ENCODE measurements at regions not wholly inside any gene's neighbourhood (a gene's known extent, or its start where the extent isn't known, plus 50 kb on each side); places are given as distances from the start of the nearest gene placed in this dataset.
"Not testable (repeated sequence)": the region's sequence is repeated elsewhere in the genome, so short reads cannot be mapped to it uniquely, and the experiment has no call there.

GRCh38 chr21:36207577-36208320, 51.1 kb downstream of the DOP1B start:
- no peak for DNase-seq

GRCh38 chr21:36208326-36209013, 51.8 kb downstream of the DOP1B start:
- no peak for DNase-seq

GRCh38 chr21:36209626-36210171, 53.1 kb downstream of the DOP1B start:
- peak; percentile 7 to 28 for DNase-seq

GRCh38 chr21:36210779-36211659, 54.4 kb downstream of the DOP1B start:
- no peak for DNase-seq

GRCh38 chr21:36211660-36212512, 55.3 kb downstream of the DOP1B start:
- no peak for DNase-seq

GRCh38 chr21:36212513-36212780, 55.8 kb downstream of the DOP1B start:
- DNase-seq, result no peak

- no peak for DNase-seq
Measured at GRCh38 chr21:36214561-36214960, 57.9 kb downstream of the DOP1B start.

GRCh38 chr21:36217743-36218142, 61.1 kb downstream of the DOP1B start:
- DNase-seq, result no peak

- no peak for DNase-seq
Measured at GRCh38 chr21:36218691-36219090, 62.1 kb downstream of the DOP1B start.

- no peak for DNase-seq
Measured at GRCh38 chr21:36223451-36223850, 66.8 kb downstream of the DOP1B start.

GRCh38 chr21:36229181-36229580, 72.6 kb downstream of the DOP1B start:
- no peak for DNase-seq

- DNase-seq, result not testable (repeated sequence)
Measured at GRCh38 chr21:36231444-36231843, 74.8 kb downstream of the DOP1B start.

- DNase-seq, result no peak
Measured at GRCh38 chr21:36232641-36233040, 76.0 kb downstream of the DOP1B start.

GRCh38 chr21:36235058-36235582, 78.5 kb downstream of the DOP1B start:
- no peak for DNase-seq

- no peak for DNase-seq
Measured at GRCh38 chr21:36236052-36236730, 79.6 kb downstream of the DOP1B start.

GRCh38 chr21:36237441-36237840, 80.8 kb downstream of the DOP1B start:
- no peak for DNase-seq

- DNase-seq, result no peak
Measured at GRCh38 chr21:36239585-36239984, 80.4 kb upstream of the MORC3 start.

GRCh38 chr21:36241717-36242116, 78.3 kb upstream of the MORC3 start:
- DNase-seq, result no peak

- DNase-seq, result no peak
Measured at GRCh38 chr21:36245115-36245514, 74.9 kb upstream of the MORC3 start.

- DNase-seq, result no peak
Measured at GRCh38 chr21:36245649-36246048, 74.3 kb upstream of the MORC3 start.

GRCh38 chr21:36246080-36246631, 73.8 kb upstream of the MORC3 start:
- DNase-seq, result no peak

Measured in stimulated activated CD4-positive, alpha-beta T cell treated with anti-CD3 and anti-CD28 coated beads, Interleukin-4, amount 100 ng/mL, for 4 hours (primary cell).